Renal cortex interstitium (tissue), 11 donors: ENCODE measurements at regions not wholly inside any gene's neighbourhood (a gene's known extent, or its start where the extent isn't known, plus 50 kb on each side); places are given as distances from the start of the nearest gene placed in this dataset.
"Not testable (repeated sequence)": the region's sequence is repeated elsewhere in the genome, so short reads cannot be mapped to it uniquely, and the experiment has no call there.

Experiments
- DNase-seq, 11 donors: peaks; one replicate each; pipeline ENCODE4 v3.0.0-alpha.2; 2013; ENCODE audit warnings: low read depth in 9 of 11, low spot score in 4 of 11; ENCODE audit errors: extremely low read depth in 1 of 11

GRCh38 chr7:28318101-28318762 lies 94.1 kb upstream of the CREB5 start:
- DNase-seq: no peak

GRCh38 chr7:28323833-28324232 lies 88.5 kb upstream of the CREB5 start:
- no peak for DNase-seq

GRCh38 chr7:28328146-28328545 lies 84.2 kb upstream of the CREB5 start:
- no peak for DNase-seq

GRCh38 chr7:28328822-28329660 lies 83.3 kb upstream of the CREB5 start:
- no peak for DNase-seq

- DNase-seq: no peak
These were observed 82.5 kb upstream of the CREB5 start for GRCh38 chr7:28329661-28330363.

- DNase-seq: no peak
These were observed 81.8 kb upstream of the CREB5 start for GRCh38 chr7:28330384-28331070.

GRCh38 chr7:28332046-28332445 lies 80.3 kb upstream of the CREB5 start:
- no peak for DNase-seq

- not testable (repeated sequence) for DNase-seq
These were observed 78.8 kb upstream of the CREB5 start for GRCh38 chr7:28333548-28333947.

GRCh38 chr7:28336806-28337205 lies 75.5 kb upstream of the CREB5 start:
- DNase-seq: no peak

- no peak for DNase-seq
These were observed 74.3 kb upstream of the CREB5 start for GRCh38 chr7:28338041-28338440.

GRCh38 chr7:28343462-28343861 lies 68.9 kb upstream of the CREB5 start:
- DNase-seq: no peak

- DNase-seq: no peak
These were observed 66.1 kb upstream of the CREB5 start for GRCh38 chr7:28346256-28346655.

GRCh38 chr7:28346676-28347363 lies 65.5 kb upstream of the CREB5 start:
- DNase-seq: no peak

- peak in 2 of 11 donors; percentile 21 to 30 for DNase-seq
These were observed 64.6 kb upstream of the CREB5 start for GRCh38 chr7:28347475-28348318.

- no peak for DNase-seq
These were observed 63.7 kb upstream of the CREB5 start for GRCh38 chr7:28348636-28349035.

GRCh38 chr7:28349637-28350036 lies 62.7 kb upstream of the CREB5 start:
- DNase-seq: no peak

- DNase-seq: no peak
These were observed 61.7 kb upstream of the CREB5 start for GRCh38 chr7:28350662-28351061.

- DNase-seq: no peak
These were observed 60.9 kb upstream of the CREB5 start for GRCh38 chr7:28351450-28351849.
